SJCRH30 (cell line): ENCODE measurements at regions not wholly inside any gene's neighbourhood (a gene's known extent, or its start where the extent isn't known, plus 50 kb on each side); places are given as distances from the start of the nearest gene placed in this dataset.

Source experiments
- DNase-seq, 2 experiments: peaks; one replicate each; pipeline ENCODE4 v3.0.0-alpha.2; 2015 to 2020
- H3K27ac ChIP-seq: fragments of 250-450 bp; sonication (Bioruptor Pico); 2 replicates; pipeline ENCODE4 v1.5.1; 2020; ENCODE audit warnings: mild to moderate bottlenecking, moderate library complexity
- H3K27me3 ChIP-seq: fragments of 250-450 bp; sonication (Bioruptor Pico); 2 replicates; pipeline ENCODE4 v1.5.1; 2020; ENCODE audit warnings: mild to moderate bottlenecking, moderate library complexity
- H3K36me3 ChIP-seq: fragments of 250-450 bp; sonication (Bioruptor Pico); 2 replicates; pipeline ENCODE4 v1.5.1; 2020; ENCODE audit warnings: mild to moderate bottlenecking, moderate library complexity
- H3K4me1 ChIP-seq: fragments of 250-450 bp; sonication (Bioruptor Pico); 2 replicates; pipeline ENCODE4 v1.5.1; 2020; ENCODE audit warnings: mild to moderate bottlenecking, moderate library complexity
- H3K4me3 ChIP-seq: fragments of 250-450 bp; sonication (Bioruptor Pico); 2 replicates; pipeline ENCODE4 v1.5.1; 2020; ENCODE audit warnings: mild to moderate bottlenecking, moderate library complexity
- H3K9me3 ChIP-seq: fragments of 250-450 bp; sonication (Bioruptor Pico); replicated peaks from 2 replicates; pipeline ENCODE4 v1.5.1; 2020; ENCODE audit warnings: mild to moderate bottlenecking, moderate library complexity

DNA sequence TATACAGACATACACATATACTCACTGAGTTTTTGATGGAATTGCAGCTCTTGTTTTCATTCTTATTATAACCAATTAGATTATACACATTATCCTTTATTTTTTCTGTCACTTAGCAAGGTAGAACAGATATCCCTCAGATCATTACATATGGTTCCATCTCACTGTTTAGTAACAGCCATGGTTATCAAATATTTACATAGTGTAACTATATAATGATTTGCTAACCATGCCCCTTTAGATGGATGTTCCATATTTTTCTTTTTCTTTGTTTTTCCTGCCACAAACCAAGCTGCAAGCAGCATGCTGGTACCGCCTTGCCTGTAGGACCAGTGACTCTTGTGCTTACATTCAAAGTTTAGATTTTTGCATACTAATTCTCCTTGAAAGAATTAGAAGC is 163.4 kb upstream of the NFE2L3 start:
- no peak overlapping the region for H3K4me3 ChIP-seq
- H3K4me1 ChIP-seq: no peaks in the 10 kb centered on the region; the same call in none of the 2 replicates
- no peaks in the 10 kb centered on the region for H3K36me3 ChIP-seq
- peaks cover 14% of the 10 kb centered on the region for H3K27me3 ChIP-seq
- no peak for DNase-seq
- no peaks in the 10 kb centered on the region for H3K9me3 ChIP-seq
- no peak overlapping the region for H3K27ac ChIP-seq

DNA sequence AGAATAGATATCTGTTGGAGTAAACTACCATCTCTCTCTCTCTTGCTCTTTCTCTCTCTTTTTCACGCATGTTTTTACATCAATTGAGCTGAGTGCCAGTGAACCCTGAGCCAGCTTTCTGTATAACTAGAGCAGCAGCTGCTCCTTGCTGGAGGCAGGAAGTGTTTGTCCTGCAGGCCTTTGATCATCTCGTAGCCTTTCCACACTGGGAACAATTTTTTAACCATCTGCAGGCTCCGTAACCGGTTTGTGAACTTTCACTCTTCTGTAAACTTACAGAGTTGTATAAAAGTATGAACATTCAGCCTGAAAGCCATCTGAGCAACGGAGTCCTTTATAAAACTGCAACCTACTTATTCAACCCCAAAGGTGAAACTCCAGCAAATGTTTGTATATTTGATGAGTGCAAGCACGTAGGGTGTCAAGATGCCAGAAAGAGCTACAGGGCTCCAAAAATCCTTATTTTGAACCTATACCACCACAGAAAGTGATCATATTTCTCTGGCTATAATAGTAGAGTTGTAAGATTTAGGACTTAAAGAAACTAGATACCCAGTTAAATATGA is 162.8 kb upstream of the NFE2L3 start:
- Histone ChIP-seq H3K9me3 (no peaks in the 10 kb centered on the region), H3K36me3 (no peaks in the 10 kb centered on the region), H3K27me3 (peaks cover 14% of the 10 kb centered on the region), H3K4me1 (no peaks in the 10 kb centered on the region; the same call in none of the 2 replicates), H3K4me3 (no peak overlapping the region), H3K27ac (no peak overlapping the region)
- DNase-seq: peak in 1 of 2 experiments; percentile 24

DNA sequence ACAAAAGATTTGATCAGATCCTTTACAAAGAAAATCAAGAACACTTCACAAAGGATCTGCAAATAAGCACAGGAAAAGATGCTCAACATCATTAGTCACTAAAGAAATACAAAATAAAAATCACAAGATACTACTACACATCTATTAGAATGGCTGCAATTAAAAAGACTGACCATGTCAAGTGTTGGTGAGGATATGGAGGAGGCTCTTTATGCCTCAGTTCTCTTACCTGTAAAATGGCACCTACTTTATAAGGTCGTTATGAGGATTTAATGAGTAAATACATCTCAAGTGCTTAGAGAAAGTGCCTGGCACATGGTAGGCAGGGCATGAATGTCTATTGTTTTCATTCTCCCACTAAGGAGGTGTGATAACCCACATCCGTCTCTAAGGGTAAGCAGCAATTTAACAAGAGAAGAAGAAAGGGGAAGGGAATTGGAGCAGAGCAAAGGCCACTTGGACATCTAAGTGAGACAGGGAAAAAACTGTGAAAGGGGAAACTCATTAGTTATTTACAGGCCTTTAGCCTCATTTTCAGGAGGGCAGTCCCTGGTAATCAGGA is 157.5 kb upstream of the NFE2L3 start:
- H3K9me3 ChIP-seq: no peaks in the 10 kb centered on the region

DNA sequence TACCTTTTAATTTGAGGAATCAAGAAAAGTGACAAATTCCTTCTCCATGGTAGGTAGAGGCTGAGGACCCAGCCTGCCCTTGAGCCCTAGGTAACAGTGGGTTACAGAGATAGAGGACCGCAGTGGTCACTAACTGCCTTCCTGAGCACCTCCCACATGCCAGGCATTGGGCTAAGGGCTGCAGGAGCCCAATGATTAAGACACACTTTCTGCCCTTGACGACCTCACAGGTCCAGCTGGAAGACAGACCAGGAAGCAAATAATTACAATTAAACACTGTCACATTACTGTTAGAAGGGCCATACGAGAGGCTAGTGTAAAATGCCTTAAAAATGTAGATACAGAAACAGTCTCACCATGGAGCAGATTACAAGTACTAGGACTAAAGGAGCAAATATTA is 156.8 kb upstream of the NFE2L3 start:
- no peak for DNase-seq
- H3K27me3 ChIP-seq: no peaks in the 10 kb centered on the region
- H3K4me3 ChIP-seq: no peak overlapping the region

More for the DNA sequence above, 157.5 kb upstream of the NFE2L3 start:
- H3K27me3 ChIP-seq: no peaks in the 10 kb centered on the region; the same call in 1 of the 2 replicates
- DNase-seq: no peak
- no peaks in the 10 kb centered on the region for H3K4me1 ChIP-seq
- H3K4me3 ChIP-seq: no peak overlapping the region
- H3K36me3 ChIP-seq: no peaks in the 10 kb centered on the region
- H3K27ac ChIP-seq: no peak overlapping the region

DNA sequence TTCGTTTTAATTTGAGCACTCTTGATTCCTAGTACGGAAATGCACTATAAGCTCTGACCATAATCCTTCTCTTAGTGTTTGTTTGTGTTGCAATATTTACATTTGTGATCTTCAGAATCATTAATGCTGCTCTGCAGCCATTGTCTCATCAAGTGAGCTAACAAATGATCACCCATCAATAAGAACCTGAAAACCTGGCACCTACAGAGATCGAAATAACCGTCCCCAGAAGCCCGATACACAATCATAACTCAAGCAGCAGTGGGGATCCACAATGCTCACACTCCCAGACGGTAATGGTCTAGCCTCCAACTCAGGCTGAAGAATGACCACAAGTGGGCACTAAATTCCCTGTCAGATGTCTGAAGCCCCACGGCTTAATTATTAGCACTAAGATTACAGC is 156.0 kb upstream of the NFE2L3 start:
- Histone ChIP-seq H3K4me3 (no peak overlapping the region), H3K36me3 (no peaks in the 10 kb centered on the region), H3K9me3 (no peaks in the 10 kb centered on the region), H3K27me3 (no peaks in the 10 kb centered on the region), H3K4me1 (no peaks in the 10 kb centered on the region), H3K27ac (no peak overlapping the region)
- DNase-seq: no peak

More for the DNA sequence above, 156.8 kb upstream of the NFE2L3 start:
- no peaks in the 10 kb centered on the region for H3K4me1 ChIP-seq
- H3K9me3 ChIP-seq: no peaks in the 10 kb centered on the region
- H3K36me3 ChIP-seq: no peaks in the 10 kb centered on the region
- no peak overlapping the region for H3K27ac ChIP-seq

DNA sequence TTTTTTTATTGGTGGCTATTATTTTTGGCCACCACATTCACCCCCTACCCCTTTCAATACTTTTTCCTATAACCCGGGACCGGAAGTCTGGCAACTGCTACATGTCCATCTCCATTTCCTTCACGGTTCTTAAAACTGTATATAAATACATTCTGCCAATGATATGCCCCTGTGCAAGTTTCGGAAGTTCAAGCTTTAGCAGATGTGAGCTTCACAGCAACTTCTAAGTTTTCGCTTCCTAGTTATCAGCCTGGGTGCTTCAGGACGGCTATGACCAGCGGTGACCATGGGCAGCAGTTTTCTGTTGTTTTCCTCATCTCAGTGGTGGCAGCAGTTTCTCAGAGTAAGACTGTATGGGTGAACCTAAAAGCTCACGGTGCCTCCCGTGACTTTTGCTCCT is 153.5 kb upstream of the NFE2L3 start:
- Histone ChIP-seq H3K4me1 (no peaks in the 10 kb centered on the region), H3K27ac (no peak overlapping the region), H3K27me3 (no peaks in the 10 kb centered on the region), H3K9me3 (no peaks in the 10 kb centered on the region), H3K4me3 (no peak overlapping the region), H3K36me3 (no peaks in the 10 kb centered on the region)
- DNase-seq: peak in 1 of 2 experiments; percentile 24

DNA sequence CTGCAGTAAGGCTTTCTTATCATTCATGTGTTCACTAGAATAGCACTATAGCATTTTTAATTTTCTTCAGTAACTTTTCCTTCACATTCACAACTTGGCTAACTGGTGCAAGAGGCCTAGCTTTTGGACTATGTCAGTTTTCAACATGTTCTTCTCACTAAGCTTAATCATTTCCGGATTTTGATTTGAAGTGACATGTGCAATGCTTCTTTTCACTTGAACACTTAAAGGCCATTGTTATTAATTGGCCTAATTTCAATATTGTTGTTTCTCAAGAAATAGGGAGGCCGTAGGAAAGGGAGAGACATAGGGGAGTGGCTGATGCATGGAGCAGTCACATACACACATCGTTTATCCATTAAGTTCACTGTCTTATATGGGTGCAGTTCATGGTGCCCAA is 151.2 kb upstream of the NFE2L3 start:
- no peak overlapping the region for H3K27ac ChIP-seq
- no peak overlapping the region for H3K4me3 ChIP-seq
- H3K36me3 ChIP-seq: no peaks in the 10 kb centered on the region
- H3K4me1 ChIP-seq: no peaks in the 10 kb centered on the region
- no peaks in the 10 kb centered on the region for H3K27me3 ChIP-seq
- no peak for DNase-seq
- H3K9me3 ChIP-seq: no peaks in the 10 kb centered on the region

DNA sequence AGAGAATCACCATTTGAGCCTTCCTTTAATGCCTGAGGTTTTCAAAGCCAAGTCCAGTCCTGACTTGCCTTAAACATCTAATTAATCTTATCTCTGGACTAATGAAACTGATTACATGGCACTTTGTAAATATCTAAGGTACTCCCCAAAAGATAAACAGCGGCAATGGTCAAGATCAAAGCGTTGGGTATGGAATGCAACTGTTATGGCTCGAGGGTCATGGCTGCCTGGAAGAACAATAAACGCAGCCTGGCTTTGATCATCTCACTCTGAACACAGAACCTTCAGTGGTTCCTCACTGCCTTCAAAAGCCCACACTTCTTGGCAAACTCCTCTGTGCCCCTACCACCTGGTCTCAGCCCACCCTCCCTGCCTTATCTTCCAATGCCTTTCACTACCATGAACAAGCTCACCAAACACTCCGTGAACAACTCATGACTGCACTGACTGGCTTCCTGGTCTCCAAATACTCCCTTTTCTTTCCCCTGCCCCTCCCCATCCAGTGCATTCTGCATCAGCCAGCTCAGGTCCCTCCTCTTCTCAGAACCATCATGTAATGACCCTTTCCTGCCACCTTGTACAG is 150.2 kb upstream of the NFE2L3 start:
- no peaks in the 10 kb centered on the region for H3K9me3 ChIP-seq
- no peaks in the 10 kb centered on the region for H3K36me3 ChIP-seq
- no peak for DNase-seq
- no peaks in the 10 kb centered on the region for H3K4me1 ChIP-seq
- no peak overlapping the region for H3K4me3 ChIP-seq
- H3K27ac ChIP-seq: no peak overlapping the region
- no peaks in the 10 kb centered on the region for H3K27me3 ChIP-seq

DNA sequence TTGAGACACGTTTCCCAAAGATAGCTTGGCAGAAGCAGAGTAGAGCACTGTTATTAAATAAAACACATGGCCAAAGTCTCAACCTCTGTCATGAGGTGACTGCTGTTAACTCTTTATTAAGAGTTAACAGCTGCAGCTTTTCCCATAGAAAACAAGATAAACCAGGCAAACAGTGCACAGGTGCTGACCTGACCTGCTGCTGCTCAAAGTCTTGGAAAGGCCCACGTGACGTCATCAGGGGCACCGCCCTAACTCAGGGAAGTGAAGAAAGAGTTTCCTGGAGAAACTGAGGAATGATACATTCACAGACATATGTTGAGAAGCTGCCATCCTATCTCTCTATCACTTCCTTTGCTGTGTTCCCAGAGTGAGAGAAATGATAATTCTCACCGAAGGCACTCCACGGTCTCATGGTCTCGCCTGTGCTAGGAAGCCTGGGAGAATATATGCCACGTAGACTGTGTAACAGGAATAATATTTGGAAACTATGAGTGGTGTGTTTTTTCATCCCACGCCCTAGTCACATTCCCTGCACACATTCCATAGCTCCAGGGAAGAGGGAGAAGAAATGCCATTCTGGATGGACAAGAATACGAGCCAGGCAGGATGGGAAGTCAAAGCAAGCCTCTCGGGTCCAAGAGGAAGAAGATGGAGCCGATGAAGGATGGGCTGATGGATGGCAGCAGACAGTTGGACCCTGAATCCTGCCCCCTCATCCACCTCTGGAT is 146.2 kb upstream of the NFE2L3 start:
- no peaks in the 10 kb centered on the region for H3K36me3 ChIP-seq
- no peaks in the 10 kb centered on the region for H3K9me3 ChIP-seq
- H3K27me3 ChIP-seq: no peaks in the 10 kb centered on the region
- H3K4me1 ChIP-seq: no peaks in the 10 kb centered on the region
- no peak overlapping the region for H3K4me3 ChIP-seq
- DNase-seq: peak in 1 of 2 experiments; percentile 27
- no peak overlapping the region for H3K27ac ChIP-seq

DNA sequence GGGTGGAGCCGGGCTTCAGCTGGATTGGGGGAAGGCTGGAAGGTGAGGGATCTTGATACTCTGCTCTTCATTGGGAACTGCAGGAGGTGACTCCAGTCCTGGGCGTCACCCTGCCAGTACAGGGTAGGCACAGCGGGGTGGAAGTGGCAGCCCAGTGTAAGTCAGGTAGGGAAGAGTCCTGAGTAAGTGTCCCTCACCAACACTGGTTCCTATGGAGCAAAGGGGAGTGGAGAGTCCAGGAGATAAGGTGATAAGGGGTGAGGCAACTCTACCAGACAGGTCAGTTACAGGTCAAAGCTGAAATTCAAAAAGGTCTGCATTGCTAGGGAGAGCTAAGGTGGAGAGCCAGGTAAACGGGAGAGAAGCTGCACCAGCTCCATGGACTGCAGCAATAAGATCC is 145.6 kb upstream of the NFE2L3 start:
- Histone ChIP-seq H3K4me3 (no peak overlapping the region), H3K36me3 (no peaks in the 10 kb centered on the region), H3K27ac (no peak overlapping the region), H3K9me3 (no peaks in the 10 kb centered on the region), H3K27me3 (no peaks in the 10 kb centered on the region), H3K4me1 (no peaks in the 10 kb centered on the region)
- DNase-seq: no peak

DNA sequence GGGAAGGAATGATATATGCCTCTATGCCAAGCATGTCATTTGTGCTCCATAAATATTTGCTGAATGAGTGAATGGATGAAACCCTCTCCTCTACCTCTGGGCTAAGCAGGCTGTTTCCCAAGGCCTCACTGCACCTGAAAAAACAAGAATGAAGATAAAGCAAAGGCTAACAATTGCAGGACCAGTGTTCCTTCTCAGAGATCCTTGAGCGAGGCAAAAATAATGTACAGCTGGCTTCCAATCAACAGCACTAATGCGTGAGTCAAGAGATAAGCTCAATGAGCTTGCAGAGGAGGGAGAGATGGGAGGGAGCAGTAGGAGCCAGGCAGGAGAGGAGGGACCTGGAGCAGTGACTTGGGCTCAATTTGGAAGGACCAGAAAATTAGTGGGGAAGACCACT is 144.5 kb upstream of the NFE2L3 start:
- no peak overlapping the region for H3K27ac ChIP-seq
- DNase-seq: no peak

DNA sequence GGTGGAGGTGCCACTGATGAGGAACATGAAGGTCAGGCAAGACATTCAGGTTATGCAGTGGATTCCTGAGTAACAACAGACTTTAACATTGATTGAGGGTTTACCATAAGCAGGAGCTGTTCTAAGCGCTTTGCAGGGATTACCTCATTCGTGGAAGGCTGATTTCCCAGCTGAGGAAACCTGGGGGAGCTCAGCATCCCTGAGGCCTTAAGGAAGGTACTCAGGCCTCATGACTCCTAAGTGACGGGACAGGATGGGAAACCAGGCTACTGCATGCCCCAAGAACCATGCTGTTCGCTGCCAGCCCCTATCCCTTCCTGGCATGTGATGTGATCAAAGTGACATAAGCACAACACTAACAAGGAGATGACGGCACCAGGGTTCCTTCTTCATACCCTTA is 143.6 kb upstream of the NFE2L3 start:
- no peak for DNase-seq
- H3K4me3 ChIP-seq: no peak overlapping the region
- H3K9me3 ChIP-seq: no peaks in the 10 kb centered on the region
- no peaks in the 10 kb centered on the region for H3K27me3 ChIP-seq
- H3K36me3 ChIP-seq: no peaks in the 10 kb centered on the region
- no peaks in the 10 kb centered on the region; the same call in 1 of the 2 replicates for H3K4me1 ChIP-seq
- no peak overlapping the region for H3K27ac ChIP-seq

More for the DNA sequence above, 144.5 kb upstream of the NFE2L3 start:
- H3K4me1 ChIP-seq: no peaks in the 10 kb centered on the region
- no peaks in the 10 kb centered on the region for H3K36me3 ChIP-seq
- no peaks in the 10 kb centered on the region for H3K9me3 ChIP-seq
- H3K27me3 ChIP-seq: no peaks in the 10 kb centered on the region
- no peak overlapping the region for H3K4me3 ChIP-seq

DNA sequence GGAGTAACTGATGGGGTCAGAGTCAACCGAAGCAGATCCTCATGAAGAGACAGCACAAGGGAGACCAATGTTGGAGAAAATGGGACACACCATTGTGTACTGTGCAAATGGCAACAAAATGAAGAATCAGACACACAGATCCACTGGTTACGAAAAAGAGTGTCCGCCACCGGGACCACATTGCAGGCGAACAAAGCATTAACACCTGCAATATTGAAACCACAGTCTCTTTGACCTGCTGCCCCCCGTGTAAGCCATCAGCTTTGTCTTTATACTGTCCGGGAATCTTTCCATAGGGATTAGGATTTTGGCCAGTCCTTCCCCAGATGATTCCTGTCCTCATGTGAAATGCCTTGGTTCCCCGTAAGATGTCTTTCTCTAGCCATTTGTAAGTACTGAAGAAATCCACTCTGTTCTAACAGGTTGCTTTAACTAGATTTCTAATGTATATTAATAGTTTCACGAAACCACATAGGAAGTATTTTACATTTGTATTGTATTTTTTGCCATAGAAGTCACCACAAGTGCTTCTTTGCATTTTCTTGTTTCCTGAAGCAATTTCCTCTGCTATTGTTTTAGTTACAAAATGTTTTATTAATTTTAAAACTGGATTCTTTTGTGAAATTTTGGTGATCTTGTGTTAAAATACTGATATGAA is 140.8 kb upstream of the NFE2L3 start:
- Histone ChIP-seq H3K36me3 (no peaks in the 10 kb centered on the region), H3K4me1 (no peaks in the 10 kb centered on the region; the same call in 1 of the 2 replicates), H3K4me3 (no peak overlapping the region), H3K9me3 (no peaks in the 10 kb centered on the region), H3K27ac (no peak overlapping the region), H3K27me3 (no peaks in the 10 kb centered on the region)
- no peak for DNase-seq

DNA sequence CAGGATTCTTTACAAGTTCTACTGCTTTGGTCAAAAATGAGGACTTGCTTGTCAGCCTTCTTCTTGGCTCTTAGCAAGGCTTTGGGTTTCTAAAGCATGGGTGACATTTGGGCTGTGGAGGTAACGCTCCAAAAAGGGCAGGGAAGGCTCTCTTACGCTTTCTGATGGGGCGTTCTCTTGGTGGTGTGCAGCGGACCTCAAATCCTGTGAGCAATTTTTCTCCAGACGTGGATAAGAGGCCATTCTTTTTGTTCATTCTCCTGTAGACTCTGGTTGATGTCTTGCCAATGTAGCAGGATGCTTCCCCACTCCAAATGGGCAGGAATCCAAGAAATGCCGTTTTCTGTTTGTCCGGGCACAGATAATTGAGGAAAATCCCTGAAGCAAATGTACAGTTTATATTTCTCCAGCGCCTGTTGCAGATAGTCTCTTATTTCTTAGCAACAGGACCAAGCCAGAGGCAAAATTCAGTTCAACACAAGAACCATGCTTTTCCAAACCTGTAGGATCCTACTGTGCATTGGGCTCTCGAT is 138.4 kb upstream of the NFE2L3 start:
- no peaks in the 10 kb centered on the region; the same call in none of the 2 replicates for H3K9me3 ChIP-seq
- H3K27me3 ChIP-seq: 0 out of 2 replicates have a peak, but pooled peaks cover 2% of the 10 kb centered on the region
- H3K36me3 ChIP-seq: no peaks in the 10 kb centered on the region
- DNase-seq: peak; percentile 29 to 54
- H3K4me1 ChIP-seq: no peaks in the 10 kb centered on the region; the same call in 1 of the 2 replicates
- no peak overlapping the region for H3K4me3 ChIP-seq
- H3K27ac ChIP-seq: no peak overlapping the region
